Right ventricle myocardium superior (tissue), 1 donor: ENCODE measurements at regions not wholly inside any gene's neighbourhood (a gene's known extent, or its start where the extent isn't known, plus 50 kb on each side); places are given as distances from the start of the nearest gene placed in this dataset.

Source experiments
- ATAC-seq: fragments of 200-7000 bp; cut with Tn5 transposase; one replicate; pipeline ENCODE4 v1.9.1; 2020; ENCODE audit warnings: mild to moderate bottlenecking; ENCODE audit not compliant: poor library complexity
- DNase-seq: peaks from one replicate; pipeline ENCODE4 v3.0.0-alpha.2; 2020
- intact Hi-C: fragments of 100-400 bp; cut with DNase I; formaldehyde crosslinking; loops from one replicate; pipeline ENCODE4 v1.11.2; 2022
- donor health status: DM: no; HTN: yes; CAD: no; lungs with severe emphysema.

DNA sequence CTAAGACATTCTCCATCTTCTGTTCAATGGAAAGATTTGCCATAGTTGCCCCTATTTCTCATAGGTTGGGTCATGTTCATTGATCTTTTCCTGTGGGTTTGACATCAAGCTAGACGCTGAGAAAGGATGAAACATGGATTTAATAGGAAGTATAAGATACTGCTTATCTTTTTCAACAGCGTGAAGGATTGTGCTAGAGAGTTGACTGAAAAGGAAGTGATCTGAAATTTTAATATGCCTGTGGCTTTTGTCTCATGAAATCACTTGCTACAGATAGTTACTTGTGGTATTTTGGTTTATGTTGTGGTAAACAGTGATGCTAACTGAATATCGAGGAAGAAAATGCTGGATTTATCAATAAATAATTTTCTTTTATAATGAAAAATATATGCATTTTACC is 442.9 kb downstream of the EDEM1 start:
- ATAC-seq (no peak), DNase-seq (no peak)
- intact Hi-C loops = no loop called here

GRCh38 chr3:5633960-5634359 is 446.5 kb downstream of the EDEM1 start:
- intact Hi-C loops = no loop called here
- DNase-seq (no peak), ATAC-seq (no peak)

DNA sequence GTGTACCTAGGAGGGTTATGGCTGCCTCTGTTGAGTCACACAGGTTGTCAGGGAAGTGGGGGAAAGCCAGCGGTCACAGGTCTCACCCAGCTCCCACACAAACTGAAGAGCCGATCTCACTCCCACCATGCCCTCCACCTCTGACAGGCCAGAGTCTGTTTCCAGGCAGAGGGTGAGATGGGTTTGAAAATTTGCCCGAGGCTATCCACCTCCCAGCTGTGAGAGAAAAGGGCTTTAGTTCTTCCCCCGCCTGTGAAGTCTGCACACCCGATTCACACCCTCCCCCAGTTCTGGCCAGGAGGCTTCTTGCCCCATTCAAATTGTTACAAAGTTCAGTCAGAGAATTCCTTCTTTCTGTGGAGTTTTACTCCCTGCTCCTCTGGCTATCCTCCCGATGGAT is 446.9 kb downstream of the EDEM1 start:
- intact Hi-C loops = no loop called here
- DNase-seq (no peak), ATAC-seq (no peak)

DNA sequence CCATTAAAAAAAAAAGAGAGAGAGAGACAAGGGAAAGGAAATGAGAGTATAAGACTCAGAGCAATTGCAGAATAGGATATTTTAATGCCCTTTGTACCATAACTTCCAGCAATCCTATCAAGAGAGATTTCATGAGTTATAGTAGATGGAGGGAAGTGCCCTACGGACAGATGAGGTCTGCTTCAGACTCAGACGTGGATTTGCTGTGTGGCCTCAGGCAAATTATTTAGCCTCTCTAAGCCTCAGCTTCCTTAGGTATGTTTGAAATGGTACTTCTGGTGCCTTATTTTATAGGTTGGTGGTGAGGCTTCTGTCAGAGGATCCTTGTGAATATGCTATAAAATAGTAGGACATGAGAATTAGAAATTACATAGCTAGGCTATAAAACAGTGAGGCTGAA is 448.2 kb downstream of the EDEM1 start:
- DNase-seq (no peak), ATAC-seq (no peak)
- intact Hi-C loops = no loop called here

GRCh38 chr3:5638550-5638949 is 451.0 kb downstream of the EDEM1 start:
- ATAC-seq (no peak), DNase-seq (no peak)
- intact Hi-C loops = no loop called here

DNA sequence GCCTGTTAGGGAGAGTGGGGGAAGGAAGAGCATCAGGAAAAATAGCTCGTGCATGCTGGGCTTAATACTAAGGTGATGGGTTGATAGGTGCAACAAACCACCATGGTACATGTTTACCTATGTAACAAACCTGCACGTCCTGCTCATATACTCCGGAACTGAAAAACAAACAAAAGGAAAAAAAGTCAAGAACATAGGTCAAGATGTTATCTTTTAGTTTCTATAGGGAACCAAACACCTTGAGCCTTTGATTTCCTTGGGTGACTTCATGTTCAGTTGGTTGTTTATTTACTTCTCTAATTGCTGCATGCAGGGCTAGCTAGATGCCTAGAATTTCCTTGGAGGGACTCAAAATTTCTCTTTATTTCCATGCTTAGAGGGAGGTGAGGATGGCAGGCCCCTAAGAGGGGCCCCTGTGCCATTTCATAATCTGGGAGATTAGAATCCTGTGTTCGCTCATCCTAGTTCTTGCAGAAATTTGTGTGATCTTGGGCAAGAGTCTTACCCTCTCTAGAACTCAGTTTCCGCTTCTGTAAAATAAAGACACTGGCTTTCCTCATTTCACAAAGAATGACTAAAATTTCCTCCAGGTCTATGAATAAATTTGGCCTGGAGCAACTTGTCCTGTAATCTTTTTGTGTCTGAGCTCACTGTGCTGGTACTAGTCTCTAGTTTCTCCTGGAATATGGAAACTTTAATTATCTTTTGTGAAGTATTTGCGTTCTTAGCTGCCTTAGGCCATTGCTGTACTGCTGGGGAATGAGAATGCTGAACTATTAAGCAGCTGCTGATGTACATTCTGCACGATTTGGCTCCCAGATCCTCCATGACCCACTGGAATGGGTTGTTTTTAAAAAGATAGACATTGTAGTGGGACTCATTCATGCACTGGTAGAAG is 457.5 kb downstream of the EDEM1 start:
- intact Hi-C loops = no loop called here
- ATAC-seq = no peak
- no peak for DNase-seq

GRCh38 chr3:5645692-5646410 is 458.3 kb downstream of the EDEM1 start:
- ATAC-seq = no peak
- DNase-seq = no peak
- intact Hi-C loops = no loop called here

DNA sequence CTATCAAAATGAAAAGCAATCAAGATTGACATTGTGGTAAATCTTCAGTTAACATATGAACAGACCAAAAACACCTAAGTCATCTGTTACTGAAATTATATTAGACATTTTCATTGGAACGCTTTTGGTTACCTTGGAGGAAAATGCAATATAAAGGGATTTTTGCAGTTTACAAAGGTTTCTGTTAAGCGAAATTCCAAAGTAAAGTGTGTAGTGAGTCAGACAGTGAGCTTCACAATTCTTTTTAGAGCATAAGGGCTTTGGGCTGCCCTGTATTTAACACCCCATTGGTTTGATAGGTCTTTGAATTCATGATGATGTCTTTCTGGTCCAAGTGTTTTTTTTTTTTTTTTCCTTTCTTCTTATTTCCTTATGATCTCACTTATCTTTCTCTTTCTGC is 462.8 kb downstream of the EDEM1 start:
- ATAC-seq = no peak
- DNase-seq = no peak
- intact Hi-C loops = no loop called here

- intact Hi-C loops = no loop called here
- ATAC-seq (no peak), DNase-seq (no peak)
Observed at GRCh38 chr3:5651351-5651750, 463.8 kb downstream of the EDEM1 start.

DNA sequence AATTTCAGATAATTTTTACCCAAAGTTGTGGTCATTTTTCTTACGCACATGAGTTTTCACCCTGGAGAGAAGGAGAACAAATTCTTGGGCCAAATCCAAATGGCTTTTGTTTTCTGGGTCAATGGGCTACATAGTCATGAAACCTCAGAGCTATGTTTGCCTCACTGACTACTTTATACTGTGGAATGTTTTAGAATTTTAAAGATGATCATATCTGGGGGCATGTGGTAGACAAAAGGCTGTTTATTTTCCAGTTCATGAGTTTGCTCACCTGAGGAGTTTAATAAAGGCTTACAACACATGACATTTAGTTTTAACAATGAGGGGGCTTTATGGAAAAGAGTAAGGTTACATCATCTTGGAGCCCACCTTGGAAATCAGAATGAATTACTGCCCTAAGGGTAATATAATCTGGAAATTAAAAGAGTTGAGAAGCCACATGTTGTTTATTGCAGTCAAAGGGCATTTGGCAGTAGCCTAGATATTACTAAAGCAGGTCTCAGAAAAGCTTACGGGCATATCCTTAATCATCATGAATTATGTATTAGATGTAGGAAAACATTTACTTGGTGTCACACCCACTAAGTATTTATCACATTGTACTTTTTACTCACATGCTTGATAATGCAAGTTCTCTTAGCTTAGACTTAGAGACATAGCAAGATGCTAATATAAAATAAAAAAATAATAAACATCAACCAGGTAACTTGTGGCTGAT is 466.1 kb downstream of the EDEM1 start:
- no peak for ATAC-seq

DNA sequence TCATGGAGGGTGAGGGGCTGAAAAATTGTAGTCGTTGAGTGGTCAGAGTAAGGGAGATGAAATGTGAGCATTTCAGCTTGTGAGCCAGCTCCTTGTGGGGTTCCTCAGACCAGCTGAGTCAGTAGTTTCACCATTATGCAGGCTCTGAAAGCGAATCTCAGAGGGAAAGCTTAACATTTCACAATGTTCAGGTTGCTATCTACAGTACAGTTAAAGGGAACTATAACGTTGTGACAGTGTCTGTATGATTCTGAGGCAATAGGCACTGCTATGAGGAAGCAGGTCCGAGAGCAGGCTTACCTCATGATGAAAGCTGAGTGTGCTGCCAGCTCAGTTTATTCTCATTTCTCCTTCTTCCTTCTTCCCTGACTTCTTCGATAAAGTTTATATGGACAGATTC is 469.6 kb downstream of the EDEM1 start:
- DNase-seq = no peak
- intact Hi-C loops = no loop called here
- no peak for ATAC-seq

More for the DNA sequence above, 466.1 kb downstream of the EDEM1 start:
- no peak for DNase-seq
- intact Hi-C loops = no loop called here

GRCh38 chr3:5663601-5664000 is 476.1 kb downstream of the EDEM1 start:
- no peak for ATAC-seq
- intact Hi-C loops = no loop called here
- DNase-seq = no peak

GRCh38 chr3:5666455-5666854 is 478.9 kb downstream of the EDEM1 start:
- intact Hi-C loops = no loop called here
- no peak for DNase-seq

DNA sequence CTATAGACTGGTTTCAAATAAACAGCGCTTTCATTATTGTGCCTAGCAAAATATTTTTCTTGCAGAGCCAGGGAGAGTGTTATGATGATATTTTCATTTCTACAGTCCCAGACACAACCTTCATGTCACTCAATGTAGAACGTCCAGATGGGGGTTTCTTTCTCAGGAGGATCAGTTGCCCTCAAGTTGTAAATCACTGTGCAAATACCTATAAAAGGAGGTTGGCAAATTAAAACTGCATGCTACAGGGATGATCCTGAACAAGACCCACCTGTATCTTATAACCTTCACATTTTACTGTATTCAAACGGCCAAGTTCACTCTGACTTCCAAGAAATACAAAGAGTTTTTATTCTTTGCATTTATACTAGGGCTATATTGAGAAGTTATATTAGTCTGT is 486.0 kb downstream of the EDEM1 start:
- ATAC-seq (no peak), DNase-seq (no peak)
- intact Hi-C loops = no loop called here

More at GRCh38 chr3:5666455-5666854, 478.9 kb downstream of the EDEM1 start:
- no peak for ATAC-seq

DNA sequence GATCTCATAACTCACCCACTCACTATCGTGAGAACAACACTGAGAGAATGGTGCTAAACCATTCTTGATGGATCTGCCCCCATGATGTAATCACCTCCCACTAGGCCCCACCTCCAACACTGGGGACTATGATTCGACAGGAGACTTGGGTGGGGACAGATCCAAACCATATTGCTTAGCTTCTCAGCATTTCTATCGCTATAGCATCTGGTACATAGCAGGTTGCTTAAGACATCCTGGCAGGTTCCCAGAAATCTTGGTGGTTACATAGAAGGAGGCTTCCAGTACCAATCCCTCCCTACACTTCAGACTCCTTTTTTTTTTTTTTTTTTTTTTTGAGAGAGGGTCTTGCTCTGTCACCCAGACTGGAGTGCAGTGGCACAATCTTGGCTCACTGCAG is 487.8 kb downstream of the EDEM1 start:
- DNase-seq (no peak), ATAC-seq (no peak)
- intact Hi-C loops = no loop called here

DNA sequence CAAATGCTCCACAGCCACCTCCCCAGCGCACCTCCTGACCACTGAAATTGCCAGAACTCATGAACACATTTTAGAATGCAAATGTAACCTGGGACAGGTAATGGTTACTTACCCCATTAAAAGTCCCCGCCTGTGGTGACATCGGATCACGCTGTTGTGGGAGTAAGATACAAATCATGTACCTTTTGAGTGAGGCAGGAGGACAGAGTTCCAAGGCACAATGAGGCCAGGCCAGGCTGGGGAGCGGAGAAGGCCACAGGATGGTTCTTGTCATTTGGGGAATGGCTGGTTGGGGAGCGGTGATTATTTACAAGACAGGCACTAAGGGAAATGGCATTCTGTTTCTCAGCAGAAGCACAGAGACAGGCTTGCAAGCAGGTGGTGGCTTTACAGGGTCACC is 490.0 kb downstream of the EDEM1 start:
- intact Hi-C loops = no loop called here
- ATAC-seq = no peak
- DNase-seq = no peak

- intact Hi-C loops = no loop called here
- DNase-seq (no peak), ATAC-seq (no peak)
Observed at GRCh38 chr3:5678248-5678647, 490.7 kb downstream of the EDEM1 start.

DNA sequence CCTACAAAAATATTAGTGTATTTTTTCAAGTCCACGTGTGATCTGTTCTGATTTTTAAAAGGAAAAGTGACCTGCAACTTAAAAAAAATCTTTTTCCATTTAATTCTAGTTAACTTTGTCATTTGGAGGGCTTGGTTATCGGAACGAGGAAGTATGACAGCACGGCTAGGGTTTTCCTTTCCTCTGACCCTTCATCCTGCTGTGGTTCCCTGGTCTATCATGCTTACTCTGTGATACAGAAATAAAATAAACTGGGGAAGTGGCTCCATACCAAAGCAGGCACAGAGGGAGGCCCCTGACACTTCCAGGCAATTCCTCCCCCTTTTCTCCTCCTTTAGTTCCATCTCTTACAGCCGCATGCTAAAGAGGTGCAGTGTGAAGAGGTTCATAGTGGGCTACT is 491.3 kb downstream of the EDEM1 start:
- no peak for ATAC-seq
- DNase-seq = no peak
- intact Hi-C loops = no loop called here

DNA sequence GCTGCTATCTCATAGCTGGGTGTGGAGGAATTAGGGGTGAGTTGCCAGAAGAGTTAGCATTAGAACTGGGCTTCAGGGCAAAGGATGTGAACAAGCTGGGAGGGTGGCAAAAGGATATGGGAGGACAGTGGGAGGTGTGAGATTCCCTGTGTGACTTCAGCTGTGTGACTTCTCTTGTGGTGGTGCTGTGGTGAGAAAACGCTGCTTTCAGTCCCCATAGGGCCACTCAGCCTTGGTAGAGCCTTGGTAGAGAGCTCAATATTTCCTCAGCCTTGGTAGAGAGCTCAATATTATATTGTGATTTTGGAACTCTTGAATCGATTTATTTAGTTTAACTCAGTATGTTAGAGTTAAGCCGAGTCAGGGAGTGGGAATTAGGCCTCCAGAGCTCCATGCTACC is 499.7 kb downstream of the EDEM1 start:
- ATAC-seq (no peak), DNase-seq (no peak)
- intact Hi-C loops = no loop called here

DNA sequence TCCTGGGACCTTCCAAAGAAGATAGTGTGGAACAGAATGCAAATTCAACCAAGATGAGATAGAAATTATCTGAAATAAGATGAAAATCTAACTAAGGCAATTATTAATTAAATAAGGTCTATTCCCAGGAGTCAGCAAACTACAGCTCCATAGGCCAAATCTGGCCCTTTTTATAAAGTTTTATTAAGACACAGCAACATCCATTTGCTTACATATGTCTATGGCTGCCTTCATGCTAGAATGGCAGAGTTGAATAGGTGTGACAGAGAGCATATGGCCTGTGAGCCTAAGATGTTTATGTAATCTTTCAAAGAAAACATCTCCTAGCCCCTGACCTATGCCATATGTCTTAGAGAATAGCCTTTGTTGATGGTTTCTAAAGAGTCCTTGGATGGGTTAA is 503.0 kb downstream of the EDEM1 start:
- intact Hi-C loops = no loop called here
- no peak for DNase-seq
- ATAC-seq = no peak
